Osteocyte (in vitro differentiated cells): ENCODE measurements at regions not wholly inside any gene's neighbourhood (a gene's known extent, or its start where the extent isn't known, plus 50 kb on each side); places are given as distances from the start of the nearest gene placed in this dataset.

ENCODE experiments used
- DNase-seq: peaks from one replicate; pipeline ENCODE4 v3.0.0; 2021; ENCODE audit warnings: mixed read lengths; ENCODE audit not compliant: unreplicated experiment; ENCODE audit errors: extremely low spot score
- H3K27ac Mint-ChIP-seq: one replicate; pipeline ENCODE4 v1.8.0; 2021; ENCODE audit warnings: mild to moderate bottlenecking, mixed read lengths; ENCODE audit not compliant: unreplicated experiment
- H3K27me3 Mint-ChIP-seq: one replicate; pipeline ENCODE4 v1.8.0; 2021; ENCODE audit warnings: mixed read lengths; ENCODE audit not compliant: unreplicated experiment
- H3K36me3 Mint-ChIP-seq: one replicate; pipeline ENCODE4 v1.8.0; 2021; ENCODE audit warnings: mixed read lengths; ENCODE audit not compliant: unreplicated experiment
- H3K4me1 Mint-ChIP-seq: one replicate; pipeline ENCODE4 v1.8.0; 2021; ENCODE audit warnings: mixed read lengths; ENCODE audit not compliant: unreplicated experiment
- H3K4me3 Mint-ChIP-seq: one replicate; pipeline ENCODE4 v1.8.0; 2021; ENCODE audit warnings: mild to moderate bottlenecking, moderate library complexity, mixed read lengths; ENCODE audit not compliant: unreplicated experiment
- H3K9me3 Mint-ChIP-seq: one replicate; pipeline ENCODE4 v1.8.0; 2021; ENCODE audit warnings: mixed read lengths; ENCODE audit not compliant: unreplicated experiment
- CTCF ChIP-seq: fragments of 200-600 bp; sonication (generic); IDR thresholded peaks from 2 replicates; pipeline ENCODE4 v1.5.0; 2021; ENCODE audit warnings: antibody characterized with exemption, mild to moderate bottlenecking, moderate library complexity

GRCh38 chr15:94703596-94703995 lies 472.2 kb downstream of the MCTP2 start:
- H3K4me1 Mint-ChIP-seq, result no peaks in the 10 kb centered on the region
- TF ChIP-seq CTCF, result no peak
- H3K9me3 Mint-ChIP-seq, result peaks cover 15% of the 10 kb centered on the region
- no peak for DNase-seq
- no peaks in the 10 kb centered on the region for H3K27me3 Mint-ChIP-seq
- H3K4me3 Mint-ChIP-seq, result no peak overlapping the region
- H3K27ac Mint-ChIP-seq, result no peak overlapping the region
- no peaks in the 10 kb centered on the region for H3K36me3 Mint-ChIP-seq

- Mint-ChIP-seq H3K36me3 (no peaks in the 10 kb centered on the region), H3K4me1 (no peaks in the 10 kb centered on the region), H3K27ac (no peak overlapping the region), H3K9me3 (peaks cover 17% of the 10 kb centered on the region), H3K27me3 (no peaks in the 10 kb centered on the region), H3K4me3 (no peak overlapping the region)
- TF ChIP-seq CTCF, result no peak
- no peak for DNase-seq
Observed at GRCh38 chr15:94704421-94704820, 473.1 kb downstream of the MCTP2 start.

- H3K27me3 Mint-ChIP-seq, result no peaks in the 10 kb centered on the region
- no peak overlapping the region for H3K27ac Mint-ChIP-seq
- peaks cover 20% of the 10 kb centered on the region for H3K9me3 Mint-ChIP-seq
- no peaks in the 10 kb centered on the region for H3K36me3 Mint-ChIP-seq
- DNase-seq, result no peak
- H3K4me3 Mint-ChIP-seq, result no peak overlapping the region
- no peaks in the 10 kb centered on the region for H3K4me1 Mint-ChIP-seq
- TF ChIP-seq CTCF, result no peak
Observed at GRCh38 chr15:94704946-94705345, 473.6 kb downstream of the MCTP2 start.

- no peak for TF ChIP-seq CTCF
- Mint-ChIP-seq H3K27ac (no peak overlapping the region), H3K27me3 (no peaks in the 10 kb centered on the region), H3K9me3 (peaks cover 34% of the 10 kb centered on the region), H3K4me1 (no peaks in the 10 kb centered on the region), H3K4me3 (no peak overlapping the region), H3K36me3 (no peaks in the 10 kb centered on the region)
- DNase-seq, result no peak
Observed at GRCh38 chr15:94709319-94709718, 478.0 kb downstream of the MCTP2 start.

- H3K27me3 Mint-ChIP-seq, result no peaks in the 10 kb centered on the region
Observed at GRCh38 chr15:94722024-94722636, 490.8 kb downstream of the MCTP2 start.

More at GRCh38 chr15:94722024-94722636, 490.8 kb downstream of the MCTP2 start:
- H3K9me3 Mint-ChIP-seq, result peaks cover 3% of the 10 kb centered on the region
- no peaks in the 10 kb centered on the region for H3K4me1 Mint-ChIP-seq
- H3K27ac Mint-ChIP-seq, result no peak overlapping the region
- H3K36me3 Mint-ChIP-seq, result no peaks in the 10 kb centered on the region
- no peak for DNase-seq
- H3K4me3 Mint-ChIP-seq, result no peak overlapping the region
- TF ChIP-seq CTCF, result no peak
